WTC11 (cell line): ENCODE measurements at regions not wholly inside any gene's neighbourhood (a gene's known extent, or its start where the extent isn't known, plus 50 kb on each side); places are given as distances from the start of the nearest gene placed in this dataset.

ENCODE experiments used
- ATAC-seq: fragments of 200-7000 bp; cut with Tn5 transposase; 2 replicates; pipeline ENCODE4 v1.10.0; 2021; ENCODE audit warnings: mild to moderate bottlenecking, moderate library complexity
- CTCF ChIA-PET: fragments of 300-600 bp; sonication (Branson Sonifier 250); formaldehyde crosslinking; loops from one replicate; lab custom pipeline; 2021; ENCODE audit warnings: antibody characterized with exemption; lab: Charles Lee
- POLR2A ChIA-PET: fragments of 350-600 bp; sonication (Branson Sonifier 250); formaldehyde crosslinking; loops from one replicate; lab custom pipeline; 2021; ENCODE audit warnings: antibody characterized with exemption; lab: Charles Lee
- DNase-seq: peaks from one replicate; pipeline ENCODE4 v3.0.0; 2021; ENCODE audit warnings: low spot score
- H3K27ac Mint-ChIP-seq: 2 replicates; pipeline ENCODE4 v1.8.0; 2021; ENCODE audit warnings: mixed read lengths
- H3K27me3 Mint-ChIP-seq: 2 replicates; pipeline ENCODE4 v1.8.0; 2021; ENCODE audit warnings: low read depth, mild to moderate bottlenecking, moderate library complexity, mixed read lengths
- H3K36me3 Mint-ChIP-seq: 2 replicates; pipeline ENCODE4 v1.8.0; 2021; ENCODE audit warnings: mixed read lengths
- H3K4me1 Mint-ChIP-seq: 2 replicates; pipeline ENCODE4 v1.8.0; 2022; ENCODE audit warnings: mixed read lengths
- H3K4me3 Mint-ChIP-seq: 2 replicates; pipeline ENCODE4 v1.8.0; 2021; ENCODE audit warnings: mild to moderate bottlenecking, moderate library complexity, mixed read lengths
- H3K9me3 Mint-ChIP-seq: 2 replicates; pipeline ENCODE4 v1.8.0; 2021; ENCODE audit warnings: mixed read lengths
- CREB1 ChIP-seq: sonication (generic); formaldehyde crosslinking; IDR thresholded peaks from 2 replicates; pipeline ENCODE4 v1.8.0; 2023; ENCODE audit warnings: mild to moderate bottlenecking, missing genetic modification reagents
- CTCF ChIP-seq: fragments of 200-600 bp; IDR thresholded peaks from 2 replicates; pipeline ENCODE4 v1.8.0; 2022; ENCODE audit warnings: antibody characterized with exemption
- HMGA2 ChIP-seq: fragments of 250-450 bp; sonication (Bioruptor Pico); IDR thresholded peaks from 2 replicates; pipeline ENCODE4 v1.4.0; 2021; ENCODE audit warnings: mild to moderate bottlenecking, moderate library complexity
- MAX ChIP-seq: sonication (generic); formaldehyde crosslinking; IDR thresholded peaks from 2 replicates; pipeline ENCODE4 v1.8.0; 2022; ENCODE audit warnings: mild to moderate bottlenecking, missing genetic modification reagents
- OVOL2 ChIP-seq: fragments of 250-450 bp; sonication (Bioruptor Pico); IDR thresholded peaks from 2 replicates; pipeline ENCODE4 v1.9.0; 2021; ENCODE audit warnings: mild to moderate bottlenecking, borderline replicate concordance
- PREB ChIP-seq: sonication (generic); formaldehyde crosslinking; IDR thresholded peaks from 2 replicates; pipeline ENCODE4 v1.8.1; 2022; ENCODE audit warnings: mild to moderate bottlenecking, missing genetic modification reagents, moderate library complexity, borderline replicate concordance
- RELA ChIP-seq: sonication (generic); formaldehyde crosslinking; IDR thresholded peaks from 2 replicates; pipeline ENCODE4 v1.8.1; 2022; ENCODE audit warnings: missing genetic modification reagents, mild to moderate bottlenecking, borderline replicate concordance
- STAT6 ChIP-seq: sonication (generic); formaldehyde crosslinking; conservative IDR thresholded peaks from 2 replicates; pipeline ENCODE4 v1.8.1; 2023; ENCODE audit warnings: mild to moderate bottlenecking, low read depth, missing genetic modification reagents, moderate library complexity
- ZBTB43 ChIP-seq: sonication (generic); formaldehyde crosslinking; IDR thresholded peaks from 2 replicates; pipeline ENCODE4 v1.8.1; 2023; ENCODE audit warnings: mild to moderate bottlenecking, missing genetic modification reagents
- ZNF423 ChIP-seq: fragments of 250-450 bp; sonication (Bioruptor Pico); IDR thresholded peaks from 2 replicates; pipeline ENCODE4 v2.1.2; 2022; ENCODE audit warnings: mild to moderate bottlenecking, moderate library complexity
- ZNF512 ChIP-seq: sonication (generic); formaldehyde crosslinking; IDR thresholded peaks from 2 replicates; pipeline ENCODE4 v1.8.1; 2022; ENCODE audit warnings: missing genetic modification reagents, borderline replicate concordance
- ZSCAN18 ChIP-seq: fragments of 250-450 bp; sonication (Bioruptor Pico); IDR thresholded peaks from 2 replicates; pipeline ENCODE4 v2.1.2; 2022; ENCODE audit warnings: mild to moderate bottlenecking, moderate library complexity

- Mint-ChIP-seq H3K4me1 (no peaks in the 10 kb centered on the region), H3K27ac (no peak overlapping the region), H3K9me3 (peaks cover 8% of the 10 kb centered on the region), H3K4me3 (no peak overlapping the region), H3K36me3 (no peaks in the 10 kb centered on the region), H3K27me3 (no peaks in the 10 kb centered on the region)
- CTCF ChIA-PET: no interaction called here
- DNase-seq: no peak
- POLR2A ChIA-PET: no interaction called here
- TF ChIP-seq CTCF: no peak
- no peak for TF ChIP-seq MAX (CRISPR knock-in tag)
- TF ChIP-seq ZNF423: no peak
- no peak for TF ChIP-seq CREB1 (CRISPR knock-in tag)
- TF ChIP-seq ZSCAN18 (CRISPR knock-in tag): no peak
- ATAC-seq: no peak
These were observed 628.8 kb upstream of the SLC35B3 start for GRCh38 chr6:9064156-9064555.

GRCh38 chr6:9062596-9062995 lies 627.3 kb upstream of the SLC35B3 start:
- Mint-ChIP-seq H3K27me3 (no peaks in the 10 kb centered on the region), H3K4me3 (no peak overlapping the region), H3K36me3 (no peaks in the 10 kb centered on the region), H3K27ac (no peak overlapping the region), H3K4me1 (no peaks in the 10 kb centered on the region), H3K9me3 (no peaks in the 10 kb centered on the region; the same call in 1 of the 2 replicates)
- ATAC-seq: no peak
- ChIA-PET POLR2A (interaction anchor here (0.7 kb wide), 2 partner anchors 17 to 202 kb away, joined by 3 read pairs; no protein-coding TSS in a partner anchor), CTCF (no interaction called here)
- TF ChIP-seq ZBTB43 (CRISPR knock-in tag): no peak
- no peak for TF ChIP-seq ZNF512 (CRISPR knock-in tag)
- no peak for TF ChIP-seq STAT6 (CRISPR knock-in tag)
- TF ChIP-seq RELA (CRISPR knock-in tag): no peak
- no peak for TF ChIP-seq PREB
- TF ChIP-seq HMGA2 (CRISPR knock-in tag): no peak
- TF ChIP-seq ZNF423: no peak
- no peak for TF ChIP-seq OVOL2 (CRISPR knock-in tag)
- no peak for DNase-seq
